CD4-positive, alpha-beta memory T cell (primary cell): ENCODE measurements at regions not wholly inside any gene's neighbourhood (a gene's known extent, or its start where the extent isn't known, plus 50 kb on each side); places are given as distances from the start of the nearest gene placed in this dataset.

Experiments used
- CTCF ChIA-PET: fragments of 350-600 bp; sonication (Branson Sonifier 250); formaldehyde crosslinking; loops from one replicate; lab custom pipeline; 2021; ENCODE audit warnings: inconsistent platforms; ENCODE audit not compliant: partially characterized antibody; lab: Charles Lee
- POLR2A ChIA-PET: fragments of 350-600 bp; sonication (Branson Sonifier 250); formaldehyde crosslinking; loops from one replicate; lab custom pipeline; 2021; ENCODE audit not compliant: partially characterized antibody; lab: Charles Lee
- DNase-seq, 5 donors: peaks; one replicate each; pipeline versions ENCODE4 v3.0.0 to v3.0.0-alpha.2; 2020 to 2022; ENCODE audit warnings: mixed read lengths in 1 of 5
- H3K27ac ChIP-seq: one replicate; pipeline ENCODE4 v1.7.0; 2013; ENCODE audit warnings: low read depth, low read length
- H3K27me3 ChIP-seq: 2 replicates; pipeline ENCODE4 v1.7.0; 2013; ENCODE audit warnings: mild to moderate bottlenecking, low read length, moderate library complexity; ENCODE audit not compliant: insufficient read depth
- H3K36me3 ChIP-seq: 2 replicates; pipeline ENCODE4 v1.7.0; 2013; ENCODE audit warnings: mild to moderate bottlenecking, low read length, moderate library complexity; ENCODE audit not compliant: insufficient read depth
- H3K4me1 ChIP-seq: 2 replicates; pipeline ENCODE4 v1.7.0; 2013; ENCODE audit warnings: mild to moderate bottlenecking, low read length, moderate library complexity; ENCODE audit not compliant: insufficient read depth
- H3K4me3 ChIP-seq, 2 donors: one replicate each; pipeline ENCODE4 v1.7.0; 2013; ENCODE audit warnings: low read length in 2 of 2, mild to moderate bottlenecking in 1 of 2
- H3K9me3 ChIP-seq, 2 donors: one replicate each; pipeline ENCODE4 v1.7.0; 2013; ENCODE audit warnings: low read length in 2 of 2, control low read depth in 1 of 2; ENCODE audit not compliant: control insufficient read depth in 1 of 2
- H3K27ac Mint-ChIP-seq, 7 donors: one replicate each; pipeline ENCODE4 v1.8.0; 2020 to 2021; ENCODE audit warnings: mixed read lengths in 7 of 7, mild to moderate bottlenecking in 6 of 7, inconsistent platforms in 3 of 7, moderate library complexity in 3 of 7
- H3K27me3 Mint-ChIP-seq, 2 donors: one replicate each; pipeline ENCODE4 v1.8.0; 2020 to 2021; ENCODE audit warnings: mixed read lengths in 2 of 2
- H3K36me3 Mint-ChIP-seq, 2 donors: one replicate each; pipeline ENCODE4 v1.8.0; 2020 to 2021; ENCODE audit warnings: mixed read lengths in 2 of 2, inconsistent platforms in 1 of 2, mild to moderate bottlenecking in 1 of 2
- H3K4me1 Mint-ChIP-seq, 4 donors: one replicate each; pipeline ENCODE4 v1.8.0; 2020 to 2021; ENCODE audit warnings: mixed read lengths in 4 of 4, mild to moderate bottlenecking in 1 of 4
- H3K4me3 Mint-ChIP-seq, 8 donors: one replicate each; pipeline ENCODE4 v1.8.0; 2020 to 2021; ENCODE audit warnings: mixed read lengths in 8 of 8, mild to moderate bottlenecking in 7 of 8, moderate library complexity in 6 of 8, inconsistent platforms in 3 of 8
- H3K9me3 Mint-ChIP-seq, 8 donors: one replicate each; pipeline ENCODE4 v1.8.0; 2020 to 2021; ENCODE audit warnings: mixed read lengths in 8 of 8, mild to moderate bottlenecking in 5 of 8, inconsistent platforms in 3 of 8, moderate library complexity in 1 of 8
- intact Hi-C: fragments of 100-400 bp; cut with micrococcal nuclease; formaldehyde crosslinking; loops from one replicate; pipeline ENCODE4 v1.15.1; 2023

DNA sequence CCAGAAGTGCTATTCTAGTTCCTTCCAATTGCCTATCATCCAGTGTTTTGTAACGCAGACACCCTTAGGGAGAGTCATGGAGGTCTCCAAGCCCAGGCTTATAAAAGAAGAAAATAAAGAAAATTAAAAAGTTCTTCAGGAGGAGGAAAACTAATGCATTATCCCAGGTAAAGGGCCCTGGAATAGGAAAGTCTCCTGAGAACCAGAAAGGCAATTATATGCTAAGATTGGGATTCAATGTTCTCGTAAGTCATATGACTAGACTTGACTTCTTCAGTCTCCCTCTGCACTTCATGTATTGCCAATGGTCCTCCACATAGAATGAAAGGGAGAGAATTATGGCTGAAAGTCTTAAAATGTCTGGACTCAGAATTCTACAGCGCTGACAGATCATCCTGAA is 154.4 kb upstream of the STK32A start:
- H3K4me3 ChIP-seq = no peak overlapping the region
- Mint-ChIP-seq H3K36me3 (no peaks in the 10 kb centered on the region), H3K27me3 (peaks cover 0 to 1% of the 10 kb centered on the region in 2 donors), H3K4me1 (no peaks in the 10 kb centered on the region), H3K4me3 (no peak overlapping the region), H3K9me3 (peaks cover 0 to 2% (median 0%) of the 10 kb centered on the region in 8 donors), H3K27ac (no peak overlapping the region)
- CTCF ChIA-PET = no interaction called here
- H3K27ac ChIP-seq = no peak overlapping the region
- POLR2A ChIA-PET = no interaction called here
- no peaks in the 10 kb centered on the region for H3K4me1 ChIP-seq
- no peak for DNase-seq
- intact Hi-C loops = no loop called here
- H3K27me3 ChIP-seq = no peaks in the 10 kb centered on the region
- no peaks in the 10 kb centered on the region for H3K36me3 ChIP-seq
- no peaks in the 10 kb centered on the region for H3K9me3 ChIP-seq

DNA sequence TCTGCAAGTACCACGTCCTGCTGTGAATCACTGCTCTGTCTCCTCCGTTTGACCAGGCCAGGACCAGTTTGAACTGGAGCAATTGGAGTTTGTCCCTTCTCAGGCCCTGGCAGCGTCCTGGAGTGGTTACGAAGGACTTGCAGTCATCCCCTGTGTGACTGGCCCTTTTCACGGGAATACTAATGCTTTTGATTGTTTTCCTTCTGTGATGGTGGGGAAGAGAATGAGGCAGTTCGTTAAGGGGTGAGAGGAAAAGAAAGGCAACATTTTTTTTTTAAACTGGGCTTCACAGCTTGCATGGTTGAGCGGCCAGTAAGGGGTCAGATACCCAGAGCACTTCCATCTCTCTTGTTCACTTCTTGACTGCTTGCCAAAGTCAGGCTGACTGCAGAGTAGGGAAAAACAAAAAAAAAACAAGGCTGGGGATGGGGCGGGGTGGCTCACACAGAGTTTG is 153.5 kb upstream of the STK32A start:
- no peaks in the 10 kb centered on the region for H3K4me1 ChIP-seq
- H3K27ac Mint-ChIP-seq = no peak overlapping the region
- POLR2A ChIA-PET = no interaction called here
- no peaks in the 10 kb centered on the region for H3K27me3 ChIP-seq
- H3K4me3 Mint-ChIP-seq = no peak overlapping the region
- H3K27ac ChIP-seq = no peak overlapping the region
- H3K9me3 ChIP-seq = no peaks in the 10 kb centered on the region
- intact Hi-C loops = no loop called here
- H3K4me1 Mint-ChIP-seq = no peaks in the 10 kb centered on the region
- H3K36me3 ChIP-seq = no peaks in the 10 kb centered on the region
- peaks cover 0 to 2% (median 0%) of the 10 kb centered on the region in 8 donors for H3K9me3 Mint-ChIP-seq
- DNase-seq = no peak
- H3K27me3 Mint-ChIP-seq = peaks cover 0 to 1% of the 10 kb centered on the region in 2 donors
- no peak overlapping the region for H3K4me3 ChIP-seq
- H3K36me3 Mint-ChIP-seq = no peaks in the 10 kb centered on the region
- CTCF ChIA-PET = no interaction called here

DNA sequence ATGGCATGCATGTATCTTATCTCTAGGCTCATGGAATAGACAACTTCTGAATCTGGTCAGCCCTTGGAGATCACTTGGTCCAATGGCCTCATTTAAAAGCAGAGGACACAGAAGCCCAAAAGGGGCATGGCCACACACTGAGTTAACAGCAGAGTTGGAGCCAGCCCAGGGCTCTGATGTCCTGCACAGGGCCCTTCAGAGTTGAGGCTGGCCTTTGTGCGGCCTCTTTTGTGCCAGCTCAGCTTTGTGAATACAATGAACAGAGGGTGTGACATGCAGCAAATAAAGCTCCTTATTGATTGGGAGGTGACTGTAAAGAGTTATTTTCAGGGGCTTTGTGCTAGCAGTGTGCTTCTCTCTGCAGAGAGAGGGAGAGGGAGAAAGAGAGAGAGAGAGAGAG is 150.1 kb upstream of the STK32A start:
- intact Hi-C loops = no loop called here
- no peak overlapping the region for H3K4me3 Mint-ChIP-seq
- ChIA-PET CTCF (interaction anchor here (1.5 kb wide), 1 partner anchor 12 kb away, joined by 3 read pairs; no protein-coding TSS in a partner anchor), POLR2A (no interaction called here)
- no peaks in the 10 kb centered on the region for H3K36me3 Mint-ChIP-seq
- H3K4me1 ChIP-seq = no peaks in the 10 kb centered on the region
- peaks cover 0 to 1% of the 10 kb centered on the region in 2 donors for H3K27me3 Mint-ChIP-seq
- no peak overlapping the region for H3K27ac ChIP-seq
- no peak overlapping the region for H3K27ac Mint-ChIP-seq
- H3K9me3 Mint-ChIP-seq = peaks cover 0 to 6% (median 0%) of the 10 kb centered on the region in 8 donors
- DNase-seq = no peak
- no peak overlapping the region for H3K4me3 ChIP-seq
- H3K27me3 ChIP-seq = no peaks in the 10 kb centered on the region
- no peaks in the 10 kb centered on the region for H3K36me3 ChIP-seq
- no peaks in the 10 kb centered on the region for H3K4me1 Mint-ChIP-seq
- no peaks in the 10 kb centered on the region for H3K9me3 ChIP-seq

DNA sequence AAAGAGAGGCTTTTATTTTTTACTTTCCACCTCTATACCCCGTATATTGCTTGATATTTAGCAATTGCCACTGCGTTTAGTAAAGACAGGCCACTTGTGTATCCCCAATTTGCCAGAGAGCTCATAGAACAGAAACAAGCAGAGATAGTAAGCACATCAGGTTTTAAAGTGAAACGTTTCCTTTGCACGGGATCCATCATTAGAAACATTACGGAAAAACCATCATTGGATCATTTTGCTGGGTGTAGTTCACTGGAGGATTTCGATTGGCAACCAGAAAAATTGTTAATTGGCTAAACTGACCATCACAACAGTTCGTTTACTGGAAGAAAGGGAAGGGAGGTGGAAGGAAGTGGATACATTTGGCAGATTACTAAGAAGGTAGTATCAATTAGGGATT is 149.4 kb upstream of the STK32A start:
- no peaks in the 10 kb centered on the region for H3K4me1 ChIP-seq
- POLR2A ChIA-PET = no interaction called here
- intact Hi-C loops = no loop called here
- no peaks in the 10 kb centered on the region for H3K9me3 ChIP-seq
- H3K4me3 ChIP-seq = no peak overlapping the region
- no peak overlapping the region for H3K27ac ChIP-seq
- Mint-ChIP-seq H3K27ac (no peak overlapping the region), H3K4me3 (no peak overlapping the region), H3K27me3 (peaks cover 0 to 1% of the 10 kb centered on the region in 2 donors), H3K4me1 (no peaks in the 10 kb centered on the region), H3K36me3 (no peaks in the 10 kb centered on the region), H3K9me3 (peaks cover 0 to 6% (median 0%) of the 10 kb centered on the region in 8 donors)
- no peaks in the 10 kb centered on the region for H3K27me3 ChIP-seq
- DNase-seq = no peak
- H3K36me3 ChIP-seq = no peaks in the 10 kb centered on the region
- CTCF ChIA-PET = no interaction called here

DNA sequence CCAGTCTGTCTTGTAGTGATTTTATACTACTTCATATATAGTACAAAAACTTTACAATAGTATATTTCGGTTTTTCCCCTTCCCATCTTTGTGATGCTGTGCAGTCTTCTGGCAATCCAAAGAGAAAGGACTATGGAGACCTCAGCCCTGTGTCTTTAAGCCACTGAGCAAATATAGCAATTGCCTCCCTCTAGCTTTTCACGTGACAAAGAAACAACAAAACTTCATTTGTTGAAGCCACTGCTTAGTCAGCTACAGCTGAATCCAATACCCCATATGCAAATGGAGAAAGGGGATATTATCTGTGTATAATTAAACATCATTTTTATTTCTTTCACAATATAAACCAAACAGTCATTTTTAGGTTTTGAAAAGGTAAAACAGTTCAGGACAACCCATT is 142.8 kb upstream of the STK32A start:
- POLR2A ChIA-PET = no interaction called here
- Mint-ChIP-seq H3K9me3 (peaks cover 0 to 10% (median 0%) of the 10 kb centered on the region in 8 donors), H3K27ac (no peak overlapping the region), H3K4me1 (no peaks in the 10 kb centered on the region), H3K27me3 (peaks cover 1 to 3% of the 10 kb centered on the region in 2 donors), H3K4me3 (no peak overlapping the region), H3K36me3 (no peaks in the 10 kb centered on the region)
- Histone ChIP-seq H3K27me3 (no peaks in the 10 kb centered on the region), H3K4me3 (no peak overlapping the region), H3K9me3 (no peaks in the 10 kb centered on the region), H3K36me3 (no peaks in the 10 kb centered on the region), H3K27ac (no peak overlapping the region), H3K4me1 (no peaks in the 10 kb centered on the region)
- DNase-seq = no peak
- intact Hi-C loops = no loop called here
- CTCF ChIA-PET = no interaction called here

DNA sequence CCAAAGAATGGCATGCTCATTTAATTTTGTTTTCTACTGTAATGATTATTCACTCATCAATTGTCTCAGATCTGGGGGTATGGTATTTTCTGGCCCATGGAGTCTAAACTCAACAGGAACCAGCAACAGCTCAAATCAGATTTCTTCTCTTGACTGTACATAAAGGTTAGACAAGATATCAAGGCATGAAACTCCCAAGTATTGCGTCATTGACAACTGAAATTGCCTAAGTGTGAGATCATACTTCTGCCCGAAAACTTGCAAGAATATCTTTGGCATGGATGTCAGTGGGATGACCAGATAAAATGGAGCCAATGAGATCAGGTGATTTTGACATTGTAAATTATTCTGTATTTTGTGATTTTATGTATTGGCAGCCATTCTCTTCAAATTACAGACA is 141.7 kb upstream of the STK32A start:
- H3K4me3 Mint-ChIP-seq = no peak overlapping the region
- no peak overlapping the region for H3K27ac ChIP-seq
- H3K36me3 ChIP-seq = no peaks in the 10 kb centered on the region
- H3K27me3 ChIP-seq = no peaks in the 10 kb centered on the region
- ChIA-PET POLR2A (no interaction called here), CTCF (no interaction called here)
- H3K9me3 ChIP-seq = no peaks in the 10 kb centered on the region
- no peak for DNase-seq
- no peaks in the 10 kb centered on the region for H3K4me1 Mint-ChIP-seq
- peaks cover 1 to 3% of the 10 kb centered on the region in 2 donors for H3K27me3 Mint-ChIP-seq
- H3K9me3 Mint-ChIP-seq = peaks cover 0 to 5% (median 0%) of the 10 kb centered on the region in 8 donors
- H3K4me1 ChIP-seq = no peaks in the 10 kb centered on the region
- H3K36me3 Mint-ChIP-seq = no peaks in the 10 kb centered on the region
- H3K27ac Mint-ChIP-seq = no peak overlapping the region
- intact Hi-C loops = no loop called here
- no peak overlapping the region for H3K4me3 ChIP-seq

DNA sequence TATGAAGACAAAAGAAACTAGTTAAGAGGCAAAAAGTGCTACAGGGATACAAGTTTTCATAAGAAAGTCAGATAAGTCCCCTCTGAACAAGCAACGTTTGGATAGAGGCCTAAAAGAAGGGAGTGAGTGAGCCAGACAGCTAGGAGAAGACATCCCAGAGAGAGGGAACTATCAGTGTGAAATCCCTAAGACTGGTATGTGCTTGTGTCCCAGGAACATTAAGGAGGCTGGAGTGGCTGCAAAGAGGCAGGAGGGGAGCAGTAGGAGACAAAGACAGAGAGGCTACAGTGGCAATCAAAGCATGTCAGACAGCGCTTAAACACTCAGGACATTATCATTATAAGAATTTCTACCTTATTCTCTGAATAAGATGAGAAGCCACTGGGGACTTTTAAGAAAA is 139.1 kb upstream of the STK32A start:
- ChIA-PET CTCF (no interaction called here), POLR2A (no interaction called here)
- H3K27ac ChIP-seq = no peak overlapping the region
- Mint-ChIP-seq H3K27me3 (peaks cover 1 to 3% of the 10 kb centered on the region in 2 donors), H3K9me3 (peaks cover 0 to 5% (median 0%) of the 10 kb centered on the region in 8 donors), H3K27ac (no peak overlapping the region), H3K4me3 (no peak overlapping the region), H3K36me3 (no peaks in the 10 kb centered on the region), H3K4me1 (no peaks in the 10 kb centered on the region)
- no peak for DNase-seq
- H3K4me1 ChIP-seq = no peaks in the 10 kb centered on the region
- H3K36me3 ChIP-seq = no peaks in the 10 kb centered on the region
- H3K9me3 ChIP-seq = no peaks in the 10 kb centered on the region
- no peak overlapping the region for H3K4me3 ChIP-seq
- intact Hi-C loops = loop anchor here (5.0 kb wide), 1 partner anchor 92 kb away; no protein-coding TSS in a partner anchor
- no peaks in the 10 kb centered on the region for H3K27me3 ChIP-seq
